ENCODE measurements at regions not wholly inside any gene's neighbourhood (a gene's known extent, or its start where the extent isn't known, plus 50 kb on each side); places are given as distances from the start of the nearest gene placed in this dataset.

DNA sequence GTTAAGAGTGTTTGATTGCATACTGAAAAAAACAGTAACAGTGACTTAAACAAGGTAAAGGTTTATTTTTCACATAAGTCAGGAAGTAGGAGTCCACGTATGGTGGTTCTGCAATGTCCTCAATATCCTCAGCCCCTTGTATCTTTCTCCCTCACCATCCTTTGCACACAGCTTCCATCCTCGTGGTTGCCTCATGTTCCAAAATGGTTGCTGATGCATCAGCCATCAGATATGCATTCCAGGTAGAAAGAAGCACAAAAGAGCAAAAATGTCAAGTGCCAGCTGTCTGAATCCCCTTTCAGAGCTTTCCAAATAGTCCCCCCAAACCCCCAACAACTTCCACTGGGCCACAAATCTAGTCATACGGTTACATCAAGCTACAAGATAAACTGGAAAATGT lies 138.1 kb downstream of the SYF2 start:
- POLR2A ChIA-PET, result no interaction called here

GRCh38 chr1:25091658-25092057 lies 140.6 kb downstream of the SYF2 start:
- peaks cover 9% of the 10 kb centered on the region for H3K9me3 Mint-ChIP-seq
- DNase-seq, result no peak
- no peak overlapping the region for H3K27ac Mint-ChIP-seq
- H3K4me3 Mint-ChIP-seq, result no peak overlapping the region
- H3K36me3 Mint-ChIP-seq (ENCODE audit: low read depth), result peaks cover 13% of the 10 kb centered on the region
- peaks cover 30% of the 10 kb centered on the region for H3K4me1 Mint-ChIP-seq
- POLR2A ChIA-PET, result no interaction called here
- CTCF ChIA-PET, result interaction anchor here (0.6 to 1.1 kb wide), 3 partner anchors 10 to 24 kb away, joined by 3 to 4 read pairs (median 3); no protein-coding TSS in a partner anchor
- H3K27me3 Mint-ChIP-seq, result peaks cover 41% of the 10 kb centered on the region

More for the DNA sequence above, 138.1 kb downstream of the SYF2 start:
- Mint-ChIP-seq H3K27me3 (peaks cover 28% of the 10 kb centered on the region), H3K9me3 (peaks cover 12% of the 10 kb centered on the region), H3K4me3 (no peak overlapping the region), H3K4me1 (peaks cover 54% of the 10 kb centered on the region), H3K36me3 (ENCODE audit: low read depth) (peaks cover 17% of the 10 kb centered on the region), H3K27ac (no peak overlapping the region)
- CTCF ChIA-PET, result interaction anchor here (2.5 kb wide), 1 partner anchor 247 kb away, joined by 10 read pairs; no protein-coding TSS in a partner anchor
- no peak for DNase-seq

- peaks cover 22% of the 10 kb centered on the region for H3K4me1 Mint-ChIP-seq
- peaks cover 11% of the 10 kb centered on the region for H3K36me3 Mint-ChIP-seq (ENCODE audit: low read depth)
- DNase-seq, result no peak
- CTCF ChIA-PET, result interaction anchor here (0.6 to 1.2 kb wide), 4 partner anchors 11 to 243 kb away, joined by 3 to 4 read pairs (median 4); no protein-coding TSS in a partner anchor
- H3K27me3 Mint-ChIP-seq, result peaks cover 44% of the 10 kb centered on the region
- peaks cover 8% of the 10 kb centered on the region for H3K9me3 Mint-ChIP-seq
- H3K4me3 Mint-ChIP-seq, result no peak overlapping the region
- POLR2A ChIA-PET, result no interaction called here
- no peak overlapping the region for H3K27ac Mint-ChIP-seq
Observed at GRCh38 chr1:25090707-25091422, 141.4 kb downstream of the SYF2 start.

DNA sequence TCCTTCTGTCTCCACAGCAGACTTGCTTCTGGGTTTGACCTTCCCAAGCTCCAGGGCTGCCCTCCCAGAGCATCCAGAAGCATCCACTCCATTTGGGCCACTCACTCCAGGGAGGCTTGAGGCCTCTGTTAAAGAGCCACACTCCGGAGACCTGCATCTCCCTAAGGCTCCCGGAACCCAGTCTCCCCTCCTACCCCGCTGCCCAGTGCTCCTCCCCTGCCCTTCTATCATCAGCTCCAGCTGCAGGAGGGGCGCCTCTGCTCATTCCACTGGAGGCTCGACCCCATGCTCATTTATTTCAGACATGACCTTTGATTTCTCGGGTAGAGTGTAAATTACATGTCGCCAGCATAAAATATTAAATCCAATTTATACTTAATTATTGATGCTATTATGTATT lies 142.5 kb downstream of the SYF2 start:
- H3K9me3 Mint-ChIP-seq, result peaks cover 8% of the 10 kb centered on the region
- H3K36me3 Mint-ChIP-seq (ENCODE audit: low read depth), result peaks cover 8% of the 10 kb centered on the region
- peaks cover 11% of the 10 kb centered on the region for H3K4me1 Mint-ChIP-seq
- no peak overlapping the region for H3K27ac Mint-ChIP-seq
- no peak for DNase-seq
- no peak overlapping the region for H3K4me3 Mint-ChIP-seq
- peaks cover 52% of the 10 kb centered on the region for H3K27me3 Mint-ChIP-seq
- CTCF ChIA-PET, result no interaction called here
- POLR2A ChIA-PET, result no interaction called here

- H3K27ac Mint-ChIP-seq, result no peak overlapping the region
Observed at GRCh38 chr1:25088946-25089345, 143.4 kb downstream of the SYF2 start.

GRCh38 chr1:25088180-25088701 lies 144.1 kb downstream of the SYF2 start:
- H3K27me3 Mint-ChIP-seq, result peaks cover 46% of the 10 kb centered on the region
- no peak overlapping the region for H3K27ac Mint-ChIP-seq
- H3K4me3 Mint-ChIP-seq, result no peak overlapping the region
- CTCF ChIA-PET, result interaction anchor here (1.2 kb wide), 1 partner anchor 11 kb away, joined by 4 read pairs; no protein-coding TSS in a partner anchor
- H3K4me1 Mint-ChIP-seq, result no peaks in the 10 kb centered on the region
- DNase-seq, result no peak
- H3K9me3 Mint-ChIP-seq, result no peaks in the 10 kb centered on the region
- POLR2A ChIA-PET, result no interaction called here
- no peaks in the 10 kb centered on the region for H3K36me3 Mint-ChIP-seq (ENCODE audit: low read depth)

More at GRCh38 chr1:25088946-25089345, 143.4 kb downstream of the SYF2 start:
- ChIA-PET CTCF (no interaction called here), POLR2A (no interaction called here)
- H3K4me1 Mint-ChIP-seq, result peaks cover 3% of the 10 kb centered on the region
- DNase-seq, result no peak
- H3K4me3 Mint-ChIP-seq, result no peak overlapping the region
- peaks cover 3% of the 10 kb centered on the region for H3K36me3 Mint-ChIP-seq (ENCODE audit: low read depth)
- H3K9me3 Mint-ChIP-seq, result peaks cover 2% of the 10 kb centered on the region
- H3K27me3 Mint-ChIP-seq, result peaks cover 49% of the 10 kb centered on the region

- Mint-ChIP-seq H3K9me3 (no peaks in the 10 kb centered on the region), H3K4me3 (no peak overlapping the region), H3K27ac (no peak overlapping the region), H3K36me3 (ENCODE audit: low read depth) (no peaks in the 10 kb centered on the region), H3K27me3 (peaks cover 42% of the 10 kb centered on the region), H3K4me1 (no peaks in the 10 kb centered on the region)
- ChIA-PET CTCF (no interaction called here), POLR2A (no interaction called here)
- no peak for DNase-seq
Observed at GRCh38 chr1:25086518-25087079, 145.7 kb downstream of the SYF2 start.

DNA sequence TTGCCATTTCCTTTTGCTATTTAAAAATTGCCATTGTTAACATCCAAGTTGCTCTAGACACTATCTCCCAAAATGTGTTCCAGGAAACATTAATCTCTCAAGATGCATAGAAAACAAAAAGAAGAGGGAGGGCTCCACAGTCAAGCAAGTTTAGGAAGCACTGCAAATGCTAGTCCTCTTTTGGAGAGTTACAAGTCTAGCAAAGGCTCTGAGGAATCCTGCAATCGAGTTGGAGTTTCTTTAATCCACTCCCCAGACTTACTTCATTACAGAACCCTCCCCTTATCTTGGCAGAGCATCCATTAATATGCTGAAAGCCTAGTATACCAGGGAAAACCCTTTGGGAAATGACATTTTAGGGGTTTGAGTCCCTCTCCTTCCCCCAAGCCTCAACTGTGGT lies 147.9 kb downstream of the SYF2 start:
- CTCF ChIA-PET, result interaction anchor here (1.1 kb wide), 1 partner anchor 18 kb away, joined by 3 read pairs; no protein-coding TSS in a partner anchor
- Mint-ChIP-seq H3K4me3 (no peak overlapping the region), H3K36me3 (ENCODE audit: low read depth) (no peaks in the 10 kb centered on the region), H3K4me1 (no peaks in the 10 kb centered on the region), H3K9me3 (no peaks in the 10 kb centered on the region), H3K27ac (no peak overlapping the region), H3K27me3 (peaks cover 39% of the 10 kb centered on the region)
- no peak for DNase-seq
- POLR2A ChIA-PET, result interaction anchor here (1.5 kb wide), 1 partner anchor 165 kb away, joined by 3 read pairs; no protein-coding TSS in a partner anchor

DNA sequence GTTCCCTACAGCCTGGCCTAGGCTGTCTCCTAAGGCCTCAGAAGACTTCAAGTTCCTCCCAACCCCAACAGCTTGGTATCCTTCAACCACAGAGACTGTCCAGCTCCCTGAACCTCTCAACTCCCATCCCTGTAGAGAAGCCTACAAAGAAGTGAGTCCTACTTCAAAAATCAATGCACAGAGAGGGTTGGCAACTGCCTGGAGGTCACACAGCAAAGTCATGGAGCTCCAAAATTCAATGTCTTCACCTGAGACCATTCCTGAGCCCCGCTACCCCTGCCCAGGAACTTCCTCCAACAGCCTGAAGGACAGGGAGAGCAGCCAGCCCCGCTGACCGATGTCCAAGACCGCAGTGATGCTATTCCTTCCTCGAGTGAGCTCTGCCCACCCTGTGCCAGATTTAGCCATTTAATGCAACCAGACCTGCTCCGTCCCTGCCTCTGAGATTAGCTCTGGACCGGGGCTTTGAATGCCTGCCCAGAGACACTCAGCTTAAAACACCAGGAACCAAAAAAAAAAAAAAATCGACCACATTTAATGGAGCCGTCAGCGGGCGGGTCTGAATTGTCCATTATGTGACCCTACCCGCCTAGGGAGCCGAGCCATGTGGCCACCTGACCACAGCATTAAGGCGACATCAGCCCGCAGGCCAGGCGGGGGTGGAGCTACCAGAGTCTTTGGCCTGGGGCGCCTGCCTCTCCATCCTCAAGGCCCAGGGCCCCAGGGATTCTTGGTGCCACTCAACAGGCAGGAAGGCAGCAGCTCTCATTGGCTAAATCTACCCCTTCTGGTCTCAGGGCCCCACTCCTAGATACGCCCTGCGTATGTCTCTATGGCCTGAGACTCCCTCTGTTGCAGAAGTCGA lies 148.6 kb downstream of the SYF2 start:
- CTCF ChIA-PET, result interaction anchor here (0.7 to 1.1 kb wide), 2 partner anchors 16 to 18 kb away, joined by 3 to 6 read pairs; no protein-coding TSS in a partner anchor
- POLR2A ChIA-PET, result interaction anchor here (1.5 kb wide), 1 partner anchor 164 kb away, joined by 3 read pairs; no protein-coding TSS in a partner anchor
- no peak for DNase-seq
- H3K27ac Mint-ChIP-seq, result no peak overlapping the region
- H3K36me3 Mint-ChIP-seq (ENCODE audit: low read depth), result no peaks in the 10 kb centered on the region
- no peaks in the 10 kb centered on the region for H3K4me1 Mint-ChIP-seq
- H3K9me3 Mint-ChIP-seq, result no peaks in the 10 kb centered on the region
- peaks cover 37% of the 10 kb centered on the region for H3K27me3 Mint-ChIP-seq
- H3K4me3 Mint-ChIP-seq, result no peak overlapping the region

GRCh38 chr1:25082995-25083394 lies 149.3 kb downstream of the SYF2 start:
- ChIA-PET POLR2A (interaction anchor here (1.5 kb wide), 1 partner anchor 163 kb away, joined by 3 read pairs; no protein-coding TSS in a partner anchor), CTCF (interaction anchor here (0.7 kb wide), 1 partner anchor 17 kb away, joined by 6 read pairs; no protein-coding TSS in a partner anchor)
- Mint-ChIP-seq H3K36me3 (ENCODE audit: low read depth) (no peaks in the 10 kb centered on the region), H3K27me3 (peaks cover 32% of the 10 kb centered on the region), H3K4me3 (no peak overlapping the region), H3K9me3 (no peaks in the 10 kb centered on the region), H3K4me1 (no peaks in the 10 kb centered on the region), H3K27ac (no peak overlapping the region)
- no peak for DNase-seq

DNA sequence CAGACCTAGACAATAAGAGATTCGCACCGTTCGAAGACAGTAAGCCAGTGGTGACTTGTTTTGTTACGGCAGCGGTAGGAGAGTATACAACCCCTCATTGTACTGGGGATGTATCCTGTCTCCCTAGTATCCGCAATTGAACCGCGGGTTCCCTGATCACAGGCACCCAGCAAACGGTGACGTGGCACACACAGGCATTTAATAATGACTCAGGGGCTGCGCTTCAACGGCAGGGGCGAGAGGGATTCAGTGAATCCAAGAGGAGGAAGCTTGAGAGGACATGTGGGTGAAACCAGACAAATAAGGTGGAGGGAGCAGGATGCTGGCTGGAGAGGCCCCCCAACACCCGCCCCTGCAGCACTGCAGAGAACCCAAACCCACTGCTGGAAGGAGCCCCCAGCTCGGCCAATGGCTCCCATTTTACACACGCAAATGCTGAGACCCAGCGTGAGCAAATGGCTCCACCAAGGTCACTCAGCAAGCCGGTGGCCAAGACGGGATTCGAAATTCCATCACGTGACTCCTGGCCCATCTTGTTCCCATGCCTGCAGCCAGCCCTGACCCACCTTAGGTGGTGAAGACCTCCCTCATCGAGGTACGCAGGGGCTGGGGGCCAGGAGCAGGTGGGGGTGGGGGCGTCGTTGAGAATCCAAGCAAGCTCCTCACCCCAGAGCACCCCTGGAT lies 149.9 kb downstream of the SYF2 start:
- H3K27ac Mint-ChIP-seq, result no peak overlapping the region
- POLR2A ChIA-PET, result no interaction called here

GRCh38 chr1:25081496-25081895 lies 150.8 kb downstream of the SYF2 start:
- Mint-ChIP-seq H3K36me3 (ENCODE audit: low read depth) (no peaks in the 10 kb centered on the region), H3K4me1 (no peaks in the 10 kb centered on the region), H3K9me3 (peaks cover 6% of the 10 kb centered on the region), H3K27me3 (peaks cover 29% of the 10 kb centered on the region), H3K4me3 (no peak overlapping the region), H3K27ac (no peak overlapping the region)
- no peak for DNase-seq
- POLR2A ChIA-PET, result no interaction called here
- CTCF ChIA-PET, result no interaction called here

More for the DNA sequence above, 149.9 kb downstream of the SYF2 start:
- DNase-seq, result no peak
- Mint-ChIP-seq H3K36me3 (ENCODE audit: low read depth) (no peaks in the 10 kb centered on the region), H3K27me3 (peaks cover 31% of the 10 kb centered on the region), H3K4me1 (no peaks in the 10 kb centered on the region), H3K4me3 (no peak overlapping the region), H3K9me3 (peaks cover 1% of the 10 kb centered on the region)
- CTCF ChIA-PET, result no interaction called here
